ENCODE measurements at regions not wholly inside any gene's neighbourhood (a gene's known extent, or its start where the extent isn't known, plus 50 kb on each side); places are given as distances from the start of the nearest gene placed in this dataset.
"Not testable (repeated sequence)": the region's sequence is repeated elsewhere in the genome, so short reads cannot be mapped to it uniquely, and the experiment has no call there.

DNA sequence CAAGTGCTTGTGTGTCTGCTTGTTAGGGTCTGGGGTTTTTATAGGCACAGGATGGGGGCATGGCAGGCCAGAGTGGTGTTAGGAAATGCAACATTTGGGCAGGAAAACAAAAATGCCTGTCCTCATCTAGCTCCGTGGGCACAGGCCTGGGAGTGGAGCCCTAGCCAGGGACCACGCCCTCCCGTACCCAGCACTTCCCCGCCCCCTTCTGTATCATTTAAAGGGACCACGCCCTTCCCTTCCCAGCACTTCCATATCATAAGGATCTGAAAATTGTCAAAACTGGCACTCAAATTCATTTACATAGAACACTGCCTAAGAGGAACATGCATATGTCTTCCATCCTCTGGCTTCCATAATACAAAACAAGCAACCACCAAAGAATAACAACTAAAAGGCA lies 185.8 kb downstream of the B3GLCT start:
- no peak for DNase-seq

DNA sequence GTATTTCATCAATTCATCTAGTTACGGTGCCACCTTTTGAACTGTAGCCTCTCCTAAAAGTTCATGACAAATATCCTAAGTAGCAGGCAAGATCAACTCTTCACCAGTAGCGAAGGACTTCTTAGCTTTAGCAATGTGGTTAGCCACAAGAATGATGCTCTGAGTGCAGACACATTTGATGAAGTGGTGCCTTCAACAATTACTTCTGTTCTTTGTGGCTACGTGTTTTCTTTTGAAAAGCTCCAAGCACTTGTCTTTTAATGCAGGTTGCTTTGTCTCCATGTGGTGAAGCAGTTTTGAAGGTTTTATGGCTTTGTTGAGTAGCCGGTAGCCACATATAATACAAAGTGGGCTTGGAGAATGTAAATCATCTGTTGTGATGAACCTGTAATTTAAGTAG lies 194.7 kb downstream of the B3GLCT start:
- DNase-seq: no peak

DNA sequence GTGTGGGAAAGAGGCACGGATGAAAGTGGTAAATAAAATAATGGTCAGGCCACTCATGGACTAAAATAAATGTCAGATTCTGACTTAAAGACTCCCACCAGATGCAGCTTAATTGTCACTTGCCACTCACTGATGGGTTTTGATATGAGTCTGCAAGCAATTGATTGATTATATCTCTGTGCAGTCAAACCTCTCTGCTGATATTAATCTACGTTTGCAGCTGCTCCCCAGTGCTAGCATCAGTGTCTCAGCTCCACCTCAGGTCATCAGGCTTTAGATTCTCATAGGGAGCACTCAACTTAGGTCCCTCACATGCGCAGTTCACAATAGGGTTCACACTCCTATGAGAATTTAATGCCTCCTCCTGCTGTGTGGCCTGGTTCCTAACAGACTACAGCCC lies 195.3 kb downstream of the B3GLCT start:
- no peak for DNase-seq

GRCh38 chr13:31399690-31400089 lies 199.9 kb downstream of the B3GLCT start:
- DNase-seq: no peak

DNA sequence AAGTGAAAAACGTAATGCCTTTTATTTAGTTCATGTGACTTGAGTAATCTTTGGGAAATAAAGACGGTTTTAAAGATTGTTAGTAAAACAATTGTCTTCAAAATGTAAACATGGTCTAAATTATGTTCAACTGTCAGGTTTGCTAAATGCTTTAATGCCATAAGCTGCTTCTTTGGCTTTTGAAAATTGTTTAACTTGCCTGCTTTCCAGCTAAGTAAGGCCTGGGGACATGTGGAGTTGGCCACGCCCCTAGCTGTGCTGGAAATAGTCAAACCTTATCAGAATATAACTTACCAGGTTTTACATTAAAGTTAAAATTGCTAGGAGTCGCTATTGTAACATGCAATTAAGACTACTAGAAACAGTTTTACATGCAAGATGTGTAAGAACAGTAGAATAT lies 203.9 kb downstream of the B3GLCT start:
- DNase-seq: not testable (repeated sequence)

DNA sequence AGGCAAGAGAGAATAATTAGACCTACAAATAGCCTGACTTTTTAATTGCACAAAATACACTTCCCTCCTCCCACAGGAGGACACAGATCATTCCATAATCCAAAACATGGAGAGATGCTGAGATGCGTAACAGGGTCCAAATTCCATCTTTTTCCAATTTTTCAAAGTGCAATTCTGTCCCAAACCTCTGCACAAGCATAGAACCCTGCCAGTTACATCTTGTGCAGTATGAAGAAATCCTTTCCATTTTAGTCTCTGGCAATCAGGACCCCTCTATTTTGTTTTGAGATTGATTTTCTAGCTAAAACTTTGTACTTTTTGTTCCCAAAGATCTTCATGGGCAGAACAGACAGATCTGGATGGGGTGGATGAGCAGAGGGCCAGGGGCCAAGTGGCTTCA lies 209.2 kb downstream of the B3GLCT start:
- DNase-seq: no peak

GRCh38 chr13:31409678-31410356 lies 210.0 kb downstream of the B3GLCT start:
- DNase-seq: no peak

- no peak for DNase-seq
Observed at GRCh38 chr13:31413516-31413915, 213.7 kb downstream of the B3GLCT start.

GRCh38 chr13:31416066-31416465 lies 216.3 kb downstream of the B3GLCT start:
- no peak for DNase-seq

DNA sequence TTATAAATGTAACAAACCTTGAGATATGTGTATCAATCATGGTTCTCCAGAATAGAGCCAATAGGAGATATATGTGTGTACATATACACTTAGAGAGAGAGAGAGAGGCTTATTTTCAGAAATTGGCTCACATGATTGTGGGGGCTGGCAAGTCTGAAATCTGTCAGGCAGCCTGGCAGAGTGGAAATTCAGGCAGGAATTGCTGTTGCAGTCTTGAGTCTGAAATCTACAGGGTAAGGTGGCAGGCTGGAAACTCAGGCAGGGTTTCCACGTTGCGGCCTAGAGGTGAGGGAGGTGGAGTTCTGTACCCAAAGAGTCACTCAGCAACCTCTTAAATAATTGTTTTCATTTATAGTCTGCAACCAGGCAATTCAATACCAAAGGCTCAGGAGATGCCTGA lies 218.4 kb downstream of the B3GLCT start:
- no peak for DNase-seq

DNA sequence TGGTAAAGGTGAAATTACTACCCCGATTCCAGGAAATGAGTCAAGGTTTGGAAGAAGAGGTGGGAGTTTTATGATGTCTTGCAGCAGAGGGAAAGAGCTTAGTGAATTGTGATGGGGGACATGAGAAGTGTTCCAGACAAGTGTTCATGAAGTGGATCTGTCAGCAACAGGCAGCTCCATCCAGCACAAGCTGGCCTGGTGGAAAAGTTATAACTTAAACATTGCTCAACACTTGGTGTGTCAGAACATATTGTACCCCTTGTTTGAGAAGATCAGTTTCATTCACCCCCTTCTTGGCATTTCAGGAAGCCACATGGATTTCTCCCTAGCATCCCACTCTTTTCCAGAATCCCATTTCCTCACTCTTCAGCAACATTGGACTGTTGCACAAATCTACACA lies 222.0 kb downstream of the B3GLCT start:
- DNase-seq: no peak

DNA sequence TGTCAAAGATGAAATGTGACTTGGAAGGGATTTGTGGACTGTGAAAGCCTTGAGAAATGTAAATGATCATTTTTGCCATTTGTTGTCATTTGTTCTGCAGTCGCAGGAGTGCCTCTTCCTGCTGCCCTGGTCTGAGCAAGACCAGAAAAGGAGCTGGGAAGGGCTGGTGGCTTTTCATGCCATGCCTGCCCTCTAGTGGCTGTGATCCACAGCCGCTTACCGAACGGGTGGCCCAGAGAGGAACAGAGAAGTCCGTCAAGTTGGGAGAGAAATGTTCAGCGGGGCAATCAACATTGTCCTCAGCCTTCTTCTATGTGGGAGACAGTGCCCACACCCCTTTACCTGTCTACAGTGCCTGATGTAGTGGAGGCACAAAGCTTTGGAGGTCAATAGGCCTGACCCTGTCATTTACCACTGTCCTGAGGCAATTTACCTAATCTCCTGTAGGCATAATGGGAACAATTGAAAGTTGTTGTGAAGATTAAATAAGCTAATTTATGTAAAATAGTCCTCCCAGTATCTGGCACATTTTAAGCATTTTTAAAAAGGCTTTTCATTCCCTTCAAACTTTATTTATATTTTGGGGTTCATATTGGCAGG lies 224.5 kb downstream of the B3GLCT start:
- DNase-seq: peak; percentile 32

DNA sequence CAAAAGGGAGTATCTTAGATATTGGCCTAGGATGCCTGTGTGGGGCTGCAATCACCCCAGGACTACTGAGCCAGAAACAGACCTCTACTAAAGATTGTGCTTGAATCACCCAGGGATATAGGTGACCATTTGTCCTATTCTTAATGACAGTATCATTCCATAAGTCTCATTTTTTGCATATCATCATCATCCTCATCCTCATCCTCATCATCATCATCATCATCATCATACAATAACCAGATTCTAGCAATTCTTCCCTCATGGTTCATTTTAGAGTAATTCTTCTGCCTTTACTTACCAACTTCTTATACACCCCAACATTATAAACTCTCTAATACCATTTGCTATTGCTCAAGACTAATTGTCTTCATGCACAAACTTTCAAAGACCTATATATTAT lies 226.6 kb downstream of the B3GLCT start:
- DNase-seq: no peak

- no peak for DNase-seq
Observed at GRCh38 chr13:31427151-31428100, 227.7 kb downstream of the B3GLCT start.

GRCh38 chr13:31431722-31432137 lies 232.0 kb downstream of the B3GLCT start:
- peak; percentile 32 for DNase-seq

- DNase-seq: no peak
Observed at GRCh38 chr13:31433207-31433606, 233.4 kb downstream of the B3GLCT start.

GRCh38 chr13:31433746-31434145 lies 234.0 kb downstream of the B3GLCT start:
- no peak for DNase-seq

- DNase-seq: no peak
Observed at GRCh38 chr13:31434613-31435012, 234.8 kb downstream of the B3GLCT start.

DNA sequence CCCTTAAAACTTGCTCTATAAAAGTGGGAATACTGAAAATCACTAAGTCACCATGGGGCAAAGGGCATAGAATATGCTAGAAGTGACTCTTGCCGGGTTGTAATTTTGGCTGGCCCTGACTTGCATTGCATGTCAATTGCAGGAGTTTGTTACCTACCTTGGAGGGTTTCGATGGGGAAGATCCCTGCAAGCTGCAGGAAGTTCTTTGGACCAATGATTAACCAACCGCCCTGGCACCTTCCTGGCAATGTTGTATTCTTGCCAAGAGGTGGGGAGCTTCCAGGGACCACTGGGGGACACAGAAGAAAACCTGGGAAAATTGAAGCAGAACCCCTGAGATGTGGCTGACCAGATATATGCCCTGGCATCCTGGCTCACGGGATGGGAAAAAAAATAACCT lies 235.8 kb downstream of the B3GLCT start:
- DNase-seq: no peak

- DNase-seq: no peak
Observed at GRCh38 chr13:31436478-31436877, 236.7 kb downstream of the B3GLCT start.

- no peak for DNase-seq
Observed at GRCh38 chr13:31437975-31438374, 238.2 kb downstream of the B3GLCT start.

- DNase-seq: no peak
Observed at GRCh38 chr13:31440132-31440531, 240.4 kb downstream of the B3GLCT start.

GRCh38 chr13:31441800-31442510 lies 242.2 kb downstream of the B3GLCT start:
- DNase-seq: no peak

All from stimulated activated CD4-positive, alpha-beta T cell treated with anti-CD3 and anti-CD28 coated beads, Interleukin-12 subunit alpha, Interleukin-12 subunit beta, amount 100 ng/mL, for 4 hours (primary cell).